Large intestine (tissue), 3 donors: ENCODE measurements at regions not wholly inside any gene's neighbourhood (a gene's known extent, or its start where the extent isn't known, plus 50 kb on each side); places are given as distances from the start of the nearest gene placed in this dataset.
A peak's percentile ranks its signal among the peaks of the same experiment; 100 is the strongest.
"Not testable (repeated sequence)": the region's sequence is repeated elsewhere in the genome, so short reads cannot be mapped to it uniquely, and the experiment has no call there.

ENCODE experiments used
- DNase-seq, 2 donors: peaks; one replicate each; pipeline versions ENCODE4 v3.0.0 to v3.0.0-alpha.2; 2013
- H3K27ac ChIP-seq: one replicate; pipeline ENCODE4 v1.5.1; 2013; ENCODE audit warnings: low read length
- H3K27me3 ChIP-seq: 2 replicates; pipeline ENCODE4 v1.6.1; 2013; ENCODE audit warnings: low read length; ENCODE audit not compliant: control insufficient read depth, insufficient read depth
- H3K36me3 ChIP-seq: 2 replicates; pipeline ENCODE4 v1.6.1; 2013; ENCODE audit warnings: low read length; ENCODE audit not compliant: control insufficient read depth, insufficient read depth
- H3K4me1 ChIP-seq: one replicate; pipeline ENCODE4 v1.6.1; 2013; ENCODE audit warnings: low read length; ENCODE audit not compliant: control insufficient read depth, insufficient read depth
- H3K4me3 ChIP-seq: one replicate; pipeline ENCODE4 v1.5.1; 2013; ENCODE audit warnings: low read length
- H3K9me3 ChIP-seq: one replicate; pipeline ENCODE4 v1.6.1; 2013; ENCODE audit warnings: mild to moderate bottlenecking, low read depth, low read length, moderate library complexity; ENCODE audit not compliant: control insufficient read depth
- WGBS: methylation state at CpG from one replicate; pipeline ENCODE4 v1.1.5; 2013; ENCODE audit warnings: low lambda C conversion rate; ENCODE audit not compliant: insufficient coverage; 5-methylcytosine and 5-hydroxymethylcytosine counted together

DNA sequence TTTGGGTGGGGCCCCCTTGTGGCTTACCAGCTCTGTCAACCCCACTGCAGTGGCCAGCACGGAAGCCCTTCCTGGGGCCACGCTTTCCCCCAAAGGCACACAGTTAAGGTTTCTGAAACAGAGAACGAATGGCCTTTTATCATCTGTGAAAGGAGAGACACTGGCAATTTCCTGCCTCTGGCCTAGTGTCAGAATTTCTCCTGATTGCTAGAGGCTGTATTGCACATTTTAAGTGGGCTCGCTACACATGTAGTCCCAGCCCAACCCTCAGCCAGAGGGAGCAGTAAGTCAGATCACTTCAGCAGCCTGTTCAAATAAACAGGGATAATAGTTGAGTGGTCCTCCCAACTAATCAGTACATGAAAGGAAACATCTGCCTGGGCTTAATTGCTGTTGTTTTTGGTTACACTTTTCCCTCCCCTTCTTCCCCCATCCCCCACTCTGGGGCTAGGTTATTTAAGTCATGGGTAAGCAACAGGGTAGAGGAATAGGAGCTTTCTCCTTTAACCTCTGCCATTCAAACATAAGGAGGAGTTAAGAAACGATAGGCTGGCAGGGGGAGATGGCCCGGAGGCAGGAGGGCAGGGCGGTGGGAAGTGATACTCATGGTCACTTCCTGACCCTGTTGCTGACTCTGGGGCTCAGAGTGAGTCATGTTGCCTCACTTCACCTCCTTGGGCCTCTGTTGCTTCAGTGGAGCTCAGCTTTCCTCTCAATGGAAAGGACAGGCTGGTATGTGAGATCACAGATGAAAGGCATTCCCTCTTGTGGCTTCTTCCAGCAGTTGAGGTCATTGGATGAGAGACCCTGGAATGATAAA is 89.3 kb upstream of the IKBKE start:
- WGBS: no CpG with 5 or more reads among the region's 7 CpGs
- peak in 1 of 2 donors; percentile 1 for DNase-seq

DNA sequence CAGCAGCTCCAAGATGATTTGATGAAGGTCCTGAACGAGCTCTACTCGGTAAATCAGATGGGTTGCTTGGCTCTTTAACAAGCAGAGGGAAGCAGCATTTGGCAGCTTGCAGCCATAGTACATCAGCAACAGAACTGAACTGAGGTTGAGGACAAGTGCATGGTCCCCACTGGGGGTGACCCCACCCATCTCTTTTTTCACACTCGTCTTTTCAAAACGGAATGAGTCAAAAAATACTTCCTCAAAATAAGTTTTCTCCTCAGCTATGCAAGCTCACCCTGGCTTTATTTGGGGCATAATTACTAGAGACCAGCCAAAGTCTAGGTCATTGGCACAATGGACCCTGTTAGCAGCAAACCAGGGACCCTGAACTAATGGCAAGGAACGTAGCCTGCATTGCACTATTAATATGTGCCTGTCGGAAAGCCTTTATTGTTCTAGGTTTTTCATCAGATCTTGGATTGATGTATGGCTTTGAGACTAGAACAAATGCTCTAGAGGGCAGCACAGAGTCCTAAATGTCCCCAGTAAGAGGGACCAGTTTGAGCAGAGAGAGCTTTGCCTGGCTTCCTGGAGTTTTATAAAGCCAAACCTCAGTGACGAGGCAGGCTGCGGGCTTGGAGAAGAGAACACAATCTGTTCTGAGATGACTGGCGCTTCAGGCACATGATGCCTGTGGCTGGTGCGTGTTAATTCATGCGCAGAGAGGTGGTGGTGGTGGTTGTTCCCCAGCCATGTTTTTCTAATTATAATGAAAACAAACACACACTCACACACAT is 86.1 kb upstream of the IKBKE start:
- no CpG with 5 or more reads among the region's 11 CpGs for WGBS
- not testable (repeated sequence) for H3K9me3 ChIP-seq, H3K36me3 ChIP-seq, H3K27me3 ChIP-seq, H3K4me1 ChIP-seq, H3K27ac ChIP-seq, H3K4me3 ChIP-seq
- peak in 1 of 2 donors; percentile 1 for DNase-seq

More for the DNA sequence above, 89.3 kb upstream of the IKBKE start:
- H3K36me3 ChIP-seq, H3K4me3 ChIP-seq, H3K4me1 ChIP-seq, H3K27me3 ChIP-seq, H3K27ac ChIP-seq, H3K9me3 ChIP-seq: not testable (repeated sequence)

DNA sequence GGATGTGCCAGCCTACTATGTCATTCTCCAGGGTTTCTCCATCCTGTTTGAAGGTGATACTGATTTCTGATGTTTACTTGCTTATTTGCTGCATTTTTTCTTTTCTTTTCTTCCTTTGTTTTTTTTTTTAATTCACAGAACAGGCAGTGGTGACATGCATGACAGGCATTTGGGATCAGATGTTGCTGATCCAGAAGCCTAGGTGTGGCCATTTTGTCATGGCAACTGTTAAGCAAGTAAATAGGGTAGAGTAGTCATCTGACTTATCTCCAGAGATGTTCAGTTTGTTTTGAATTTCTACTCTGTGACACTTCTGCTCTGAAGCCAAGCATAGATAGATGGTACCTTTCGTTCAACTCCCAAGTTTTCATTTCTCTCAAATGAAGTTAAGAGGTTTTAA is 85.4 kb upstream of the IKBKE start:
- WGBS: no CpG with 5 or more reads among the region's 1 CpG
- H3K9me3 ChIP-seq, H3K27me3 ChIP-seq, H3K4me3 ChIP-seq, H3K36me3 ChIP-seq, DNase-seq, H3K4me1 ChIP-seq, H3K27ac ChIP-seq: not testable (repeated sequence)

DNA sequence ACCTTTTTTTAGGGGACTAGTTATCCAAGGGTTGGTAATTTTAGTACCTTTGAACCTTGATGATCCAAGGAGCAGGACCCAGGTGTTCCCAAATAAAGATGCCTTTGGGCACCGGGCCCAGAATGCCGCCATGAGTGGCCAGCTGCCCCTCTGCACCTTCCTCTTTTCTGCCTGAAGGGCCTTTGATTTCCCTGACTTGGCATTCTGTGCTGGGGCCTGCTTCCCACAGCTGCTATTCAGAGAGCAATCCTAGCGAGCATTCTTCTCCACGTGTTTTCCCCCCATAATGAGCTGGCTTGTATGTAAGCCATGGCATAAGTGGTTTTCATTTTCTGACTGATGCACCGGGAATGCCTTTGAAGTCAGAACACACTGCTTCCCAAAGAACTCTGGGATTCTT is 82.6 kb upstream of the IKBKE start:
- not testable (repeated sequence) for H3K9me3 ChIP-seq

DNA sequence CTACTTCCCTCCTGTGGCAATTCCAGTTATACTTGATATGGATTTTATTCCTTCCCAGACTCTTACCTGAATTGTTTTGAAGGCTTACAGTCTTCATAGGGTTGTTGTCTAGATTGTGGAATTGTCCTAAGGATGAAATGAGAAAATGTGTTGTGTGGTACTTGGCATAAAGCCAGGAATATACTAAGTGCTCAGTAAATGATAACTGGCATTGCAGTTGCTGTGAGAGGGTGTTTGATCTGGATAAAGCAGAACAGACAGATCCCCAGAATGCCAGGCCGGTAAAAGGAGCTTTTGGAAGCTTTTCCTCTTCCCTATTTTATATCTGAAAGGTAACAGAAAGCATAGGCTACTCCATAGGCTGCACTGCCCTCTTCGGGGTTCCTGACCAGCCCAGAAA is 78.4 kb upstream of the IKBKE start:
- not testable (repeated sequence) for DNase-seq, H3K9me3 ChIP-seq, H3K4me3 ChIP-seq, H3K36me3 ChIP-seq, H3K4me1 ChIP-seq, H3K27ac ChIP-seq, H3K27me3 ChIP-seq
- WGBS: no CpG with 5 or more reads among the region's 2 CpGs

More for the DNA sequence above, 82.6 kb upstream of the IKBKE start:
- H3K36me3 ChIP-seq, H3K27ac ChIP-seq, H3K4me1 ChIP-seq, H3K4me3 ChIP-seq, DNase-seq, H3K27me3 ChIP-seq: not testable (repeated sequence)
- no CpG with 5 or more reads among the region's 5 CpGs for WGBS

DNA sequence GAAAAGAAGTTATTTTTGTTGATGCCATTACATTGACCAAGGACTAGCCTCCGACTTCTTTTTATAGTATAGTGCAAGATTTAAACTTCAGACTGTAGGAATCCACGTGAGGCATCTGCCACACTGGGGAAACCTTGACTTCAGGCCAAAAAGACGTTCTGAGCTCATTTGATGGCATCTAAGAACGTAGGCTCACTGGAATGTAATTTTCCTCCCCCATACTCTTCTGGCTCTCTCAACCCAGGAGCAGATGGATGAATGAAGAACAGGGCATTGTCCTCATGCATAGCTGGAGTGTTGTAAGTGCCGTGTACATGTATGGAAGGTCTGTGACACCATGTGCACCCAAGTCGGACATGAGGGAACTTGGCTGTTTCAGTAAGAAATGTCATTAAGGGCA is 72.8 kb upstream of the IKBKE start:
- DNase-seq, H3K36me3 ChIP-seq, H3K4me1 ChIP-seq, H3K27ac ChIP-seq, H3K4me3 ChIP-seq, H3K9me3 ChIP-seq, H3K27me3 ChIP-seq: not testable (repeated sequence)
- WGBS: no CpG with 5 or more reads among the region's 6 CpGs

DNA sequence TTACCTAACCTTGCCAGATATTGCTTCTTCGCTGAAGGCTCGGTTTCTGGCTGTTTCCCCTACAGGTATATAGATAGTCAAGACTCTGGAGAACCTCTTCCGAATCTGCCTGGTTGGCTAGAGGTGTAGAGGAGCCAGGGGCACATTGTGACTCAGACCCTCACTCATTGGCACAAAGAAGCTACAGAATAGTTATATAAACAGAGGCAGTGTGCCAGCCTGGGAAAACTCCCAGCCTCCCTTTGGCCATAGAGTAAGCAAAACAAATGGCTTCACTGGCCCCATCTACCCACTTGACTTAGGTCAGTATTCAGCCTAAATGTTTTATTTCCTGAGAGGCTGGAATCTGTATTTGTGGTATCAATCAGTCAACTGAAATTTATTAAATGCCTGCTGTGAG is 72.0 kb upstream of the IKBKE start:
- not testable (repeated sequence) for H3K27me3 ChIP-seq, H3K9me3 ChIP-seq, H3K4me1 ChIP-seq, H3K4me3 ChIP-seq, H3K36me3 ChIP-seq, DNase-seq, H3K27ac ChIP-seq
- no CpG with 5 or more reads among the region's 3 CpGs for WGBS

DNA sequence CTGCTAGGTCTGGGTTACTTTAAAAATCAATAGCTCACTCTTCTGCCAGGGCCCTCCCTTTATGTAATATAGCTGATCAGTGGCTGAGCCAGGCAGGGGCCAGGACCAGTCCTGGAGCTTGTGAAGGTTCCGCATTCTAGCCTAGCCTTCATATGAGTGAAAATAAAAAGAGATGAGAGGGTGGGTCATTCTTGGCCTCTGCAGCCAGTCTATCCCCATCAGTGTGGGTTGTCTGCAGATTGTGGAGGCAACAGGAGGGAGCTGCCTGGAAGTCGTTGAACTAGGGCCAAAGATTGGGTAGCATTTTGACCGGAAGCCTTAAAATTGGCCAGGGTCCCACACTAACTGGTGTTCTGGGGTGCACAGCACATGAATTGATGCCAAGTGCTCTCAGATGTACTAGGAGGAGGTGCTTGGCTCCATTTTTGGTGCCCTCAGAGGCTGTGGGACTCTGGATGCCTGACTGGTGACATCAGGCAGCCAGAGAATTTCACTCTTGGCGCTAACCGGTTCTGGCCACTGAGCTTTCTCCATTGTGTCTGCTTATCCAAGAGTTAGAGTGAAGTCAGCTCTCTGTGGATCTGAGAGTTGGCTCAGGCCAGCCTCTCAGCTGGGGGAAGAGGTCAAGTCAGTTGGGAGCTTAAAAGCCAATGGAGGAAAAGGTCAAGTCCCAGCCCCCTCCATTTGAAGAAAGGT is 66.5 kb upstream of the IKBKE start:
- no CpG with 5 or more reads among the region's 5 CpGs for WGBS
- not testable (repeated sequence) for H3K9me3 ChIP-seq, H3K36me3 ChIP-seq, DNase-seq, H3K4me3 ChIP-seq, H3K4me1 ChIP-seq, H3K27ac ChIP-seq, H3K27me3 ChIP-seq

DNA sequence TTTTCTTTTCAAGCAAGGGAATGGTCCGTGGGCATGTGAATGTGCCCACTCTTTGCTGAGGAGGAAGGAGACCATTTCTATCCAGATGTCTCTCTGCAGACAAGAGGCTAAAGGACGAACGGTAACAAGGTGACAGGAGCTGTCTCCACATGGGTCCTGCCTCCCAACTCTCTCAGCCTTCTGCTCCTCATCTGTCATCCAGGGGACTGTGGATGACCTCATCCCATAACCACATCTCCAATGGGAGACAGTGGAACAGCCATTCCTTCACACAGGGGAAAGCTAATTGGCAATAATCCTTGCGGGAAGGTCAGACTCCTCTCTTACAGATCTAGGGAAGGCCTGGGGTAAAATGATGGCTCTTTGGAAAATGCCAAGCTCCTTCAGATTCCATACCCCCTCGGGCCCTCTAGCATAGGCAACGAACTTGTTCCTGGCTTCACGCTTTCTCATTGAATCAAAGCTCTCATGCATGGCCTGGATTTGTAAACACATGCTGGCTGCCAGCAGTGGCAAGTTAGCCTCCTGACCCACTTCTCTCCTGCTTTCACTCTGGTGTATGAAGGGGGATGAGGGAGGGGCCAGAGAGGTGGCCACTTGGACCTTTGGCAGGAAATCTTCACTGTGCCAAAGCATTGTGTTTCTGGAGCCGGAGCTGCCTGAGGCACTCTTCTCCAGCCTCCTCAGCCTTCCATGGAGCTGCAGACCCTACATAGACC is 65.8 kb upstream of the IKBKE start:
- no CpG with 5 or more reads among the region's 8 CpGs for WGBS
- not testable (repeated sequence) for H3K27ac ChIP-seq

DNA sequence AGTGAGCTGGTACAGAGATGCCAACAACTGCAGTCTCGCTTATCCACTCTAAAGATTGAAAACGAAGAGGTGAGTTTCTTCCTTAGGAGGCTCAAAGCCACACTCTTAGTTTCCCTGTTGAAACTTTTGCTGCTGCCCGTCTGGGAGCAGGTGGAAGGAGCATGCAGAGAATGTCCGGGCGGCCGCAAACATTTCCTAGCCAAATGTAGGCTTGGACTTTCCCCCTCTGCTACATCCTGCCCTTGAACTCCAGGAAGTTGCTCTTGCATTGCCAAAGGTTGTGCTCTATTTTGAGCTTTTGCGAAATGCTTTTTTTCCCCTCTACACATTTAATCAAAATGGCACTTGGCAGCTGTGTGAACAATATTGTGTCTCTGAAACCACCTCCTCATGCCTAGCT is 65.0 kb upstream of the IKBKE start:
- not testable (repeated sequence) for H3K9me3 ChIP-seq, H3K36me3 ChIP-seq, H3K27ac ChIP-seq, H3K4me1 ChIP-seq, H3K4me3 ChIP-seq, H3K27me3 ChIP-seq, DNase-seq
- WGBS: no CpG with 5 or more reads among the region's 7 CpGs

More for the DNA sequence above, 65.8 kb upstream of the IKBKE start:
- DNase-seq, H3K4me3 ChIP-seq, H3K27me3 ChIP-seq, H3K4me1 ChIP-seq, H3K9me3 ChIP-seq, H3K36me3 ChIP-seq: not testable (repeated sequence)
